ENCODE measurements at regions not wholly inside any gene's neighbourhood (a gene's known extent, or its start where the extent isn't known, plus 50 kb on each side); places are given as distances from the start of the nearest gene placed in this dataset.

- no peak for DNase-seq
Observed at GRCh38 chr2:6692056-6692455, 173.7 kb downstream of the CMPK2 start.

GRCh38 chr2:6692819-6693218 is 172.9 kb downstream of the CMPK2 start:
- no peak for DNase-seq

GRCh38 chr2:6694555-6694954 is 171.2 kb downstream of the CMPK2 start:
- DNase-seq, result no peak

- no peak for DNase-seq
Observed at GRCh38 chr2:6700335-6700734, 165.4 kb downstream of the CMPK2 start.

- no peak for DNase-seq
Observed at GRCh38 chr2:6704077-6704476, 161.6 kb downstream of the CMPK2 start.

- DNase-seq, result no peak
Observed at GRCh38 chr2:6721395-6721794, 144.3 kb downstream of the CMPK2 start.

GRCh38 chr2:6722574-6722973 is 143.1 kb downstream of the CMPK2 start:
- DNase-seq, result no peak

GRCh38 chr2:6723865-6724604 is 141.7 kb downstream of the CMPK2 start:
- no peak for DNase-seq

GRCh38 chr2:6724605-6725140 is 141.0 kb downstream of the CMPK2 start:
- no peak for DNase-seq

GRCh38 chr2:6728156-6728555 is 137.6 kb downstream of the CMPK2 start:
- DNase-seq, result no peak

GRCh38 chr2:6730003-6730402 is 135.7 kb downstream of the CMPK2 start:
- DNase-seq, result no peak

GRCh38 chr2:6730649-6731532 is 134.8 kb downstream of the CMPK2 start:
- no peak for DNase-seq

- no peak for DNase-seq
Observed at GRCh38 chr2:6739547-6739946, 126.2 kb downstream of the CMPK2 start.

GRCh38 chr2:6741229-6741628 is 124.5 kb downstream of the CMPK2 start:
- no peak for DNase-seq

- DNase-seq, result no peak
Observed at GRCh38 chr2:6744038-6744437, 121.7 kb downstream of the CMPK2 start.

GRCh38 chr2:6747433-6747832 is 118.3 kb downstream of the CMPK2 start:
- no peak for DNase-seq

- no peak for DNase-seq
Observed at GRCh38 chr2:6748406-6749067, 117.2 kb downstream of the CMPK2 start.

- DNase-seq, result no peak
Observed at GRCh38 chr2:6749962-6750361, 115.7 kb downstream of the CMPK2 start.

- DNase-seq, result no peak
Observed at GRCh38 chr2:6750411-6751158, 115.1 kb downstream of the CMPK2 start.

GRCh38 chr2:6754419-6754818 is 111.3 kb downstream of the CMPK2 start:
- no peak for DNase-seq

GRCh38 chr2:6755456-6755855 is 110.3 kb downstream of the CMPK2 start:
- DNase-seq, result no peak

- no peak for DNase-seq
Observed at GRCh38 chr2:6757215-6757614, 108.5 kb downstream of the CMPK2 start.

- no peak for DNase-seq
Observed at GRCh38 chr2:6759689-6760088, 106.0 kb downstream of the CMPK2 start.

Data from NCI-H524 treated with DMSO at 0.1 percent for 48 hours (cell line).